ENCODE measurements at regions not wholly inside any gene's neighbourhood (a gene's known extent, or its start where the extent isn't known, plus 50 kb on each side); places are given as distances from the start of the nearest gene placed in this dataset.

DNA sequence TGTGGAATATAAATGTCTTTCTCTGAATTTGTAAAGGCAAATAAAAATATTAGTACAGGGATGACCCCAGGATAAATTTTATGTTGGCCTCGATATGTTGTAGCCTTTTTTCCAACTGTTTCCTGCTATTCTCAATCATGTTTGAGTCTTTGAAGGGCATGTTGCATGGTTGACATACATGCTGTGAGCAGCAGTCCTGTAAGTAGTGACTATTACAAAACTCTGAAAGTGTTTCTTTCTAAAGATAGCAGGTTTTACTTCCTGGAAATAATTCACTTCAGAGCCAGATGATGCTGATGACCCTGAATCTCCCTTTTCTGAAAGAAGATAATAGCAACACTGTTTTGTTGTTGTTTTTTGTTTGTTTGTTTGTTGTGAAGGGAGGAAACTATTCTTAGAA is 393.0 kb upstream of the GNPDA2 start:
- no peak for DNase-seq (ENCODE audit: low spot score)
- no peak for ATAC-seq

- no peak for DNase-seq (ENCODE audit: low spot score)
- no peak for ATAC-seq
Measured at GRCh38 chr4:45102716-45103115, 376.4 kb upstream of the GNPDA2 start.

DNA sequence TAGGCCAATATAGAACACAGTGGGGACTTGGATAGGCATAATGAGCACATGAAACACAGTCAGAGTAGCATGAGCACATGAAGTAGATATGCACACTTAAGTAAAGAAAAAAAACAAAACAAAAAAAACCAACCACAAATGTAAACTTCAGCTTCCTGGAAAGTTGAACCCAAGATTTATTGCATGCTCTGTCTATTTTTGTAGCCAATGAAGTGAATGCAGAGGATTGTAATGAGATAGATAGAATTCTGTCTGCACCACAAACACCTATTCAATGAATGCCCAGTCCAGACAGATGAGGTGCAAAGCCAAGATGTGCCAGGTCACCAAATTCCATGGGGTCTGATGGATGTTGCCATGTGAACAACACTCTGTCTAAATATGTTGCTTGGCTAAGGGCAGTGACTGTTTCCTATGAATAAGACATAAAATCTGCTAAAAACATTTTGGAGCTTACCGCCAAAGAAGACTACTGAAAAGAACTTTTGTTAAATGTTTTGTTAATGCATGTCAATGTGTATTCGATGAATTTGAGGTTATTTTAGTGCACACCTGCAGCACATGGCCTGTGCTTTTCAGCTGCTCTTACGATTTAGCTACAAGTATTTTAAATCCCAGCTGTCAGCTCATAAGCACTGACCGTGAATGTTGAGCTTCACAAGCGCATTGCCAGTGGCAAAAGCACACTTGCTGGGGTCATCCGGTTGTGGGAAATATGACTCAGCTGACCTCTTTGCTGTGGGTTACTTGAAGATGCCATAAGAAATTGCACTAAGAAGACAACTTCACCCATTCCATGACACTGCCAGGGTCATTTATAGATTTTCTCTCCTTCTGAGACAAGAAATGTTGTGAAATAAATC is 374.8 kb upstream of the GNPDA2 start:
- ATAC-seq (no peak), DNase-seq (ENCODE audit: low spot score) (no peak)

DNA sequence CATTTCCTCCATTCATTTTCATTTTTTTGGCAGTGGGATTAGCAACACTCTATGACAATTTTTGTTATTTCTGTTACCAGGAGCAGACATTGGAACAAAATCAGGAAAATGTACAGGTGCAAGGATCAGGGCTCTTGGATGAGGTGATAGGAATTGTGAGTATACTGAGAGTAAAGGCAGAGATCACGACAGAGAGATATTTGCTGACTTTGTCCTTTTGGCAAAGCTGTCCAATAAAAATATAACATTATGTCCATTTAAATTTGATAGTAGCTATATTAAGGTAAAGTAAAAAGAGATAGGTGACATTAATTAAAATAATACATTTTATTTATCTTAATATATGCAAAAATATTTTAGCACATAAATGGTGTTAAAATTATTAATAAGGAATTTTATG is 373.1 kb upstream of the GNPDA2 start:
- DNase-seq (ENCODE audit: low spot score) = no peak
- no peak for ATAC-seq

DNA sequence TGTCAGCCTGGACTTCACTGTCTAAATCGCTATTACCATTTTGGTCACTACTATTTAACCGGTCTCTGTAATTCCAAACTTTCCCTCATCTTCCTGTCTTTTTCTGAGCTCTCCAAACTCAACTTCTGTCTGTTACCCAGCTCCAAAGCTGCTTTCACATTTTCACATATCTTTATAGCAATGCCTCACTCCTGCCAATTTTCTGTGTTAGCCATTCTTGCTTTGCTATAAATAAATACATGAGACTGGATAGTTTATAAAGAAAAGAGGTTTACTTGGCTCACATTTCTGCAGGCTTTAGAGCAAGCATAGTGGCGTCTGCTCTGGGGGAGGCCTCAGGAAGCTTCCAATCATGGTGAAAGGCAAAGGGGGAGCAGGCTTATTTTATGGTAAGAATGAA is 368.3 kb upstream of the GNPDA2 start:
- no peak for ATAC-seq
- no peak for DNase-seq (ENCODE audit: low spot score)

DNA sequence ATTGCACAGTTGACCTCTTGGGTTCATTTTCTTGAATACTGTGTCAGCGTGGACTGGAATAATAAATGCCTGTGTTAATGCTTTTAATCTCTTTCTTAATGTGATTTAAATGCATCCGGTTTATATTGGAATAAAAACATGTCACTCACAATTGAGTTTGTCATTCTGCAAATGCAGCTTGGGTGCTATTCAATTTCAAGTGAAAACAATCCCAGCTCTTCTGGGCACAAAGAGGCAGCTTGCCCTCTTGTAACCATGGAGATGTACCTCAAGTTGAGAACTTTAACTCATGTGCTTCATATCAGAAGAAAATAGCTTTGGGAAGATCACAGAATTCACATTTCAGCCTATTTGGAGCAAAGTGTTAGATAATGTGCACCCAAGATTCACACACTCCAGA is 355.7 kb upstream of the GNPDA2 start:
- no peak for DNase-seq (ENCODE audit: low spot score)
- no peak for ATAC-seq

- no peak for ATAC-seq
Measured at GRCh38 chr4:45079616-45080015, 353.3 kb upstream of the GNPDA2 start.

GRCh38 chr4:45078201-45078600 is 351.8 kb upstream of the GNPDA2 start:
- DNase-seq (ENCODE audit: low spot score) = no peak
- ATAC-seq = no peak

More at GRCh38 chr4:45079616-45080015, 353.3 kb upstream of the GNPDA2 start:
- DNase-seq (ENCODE audit: low spot score) = no peak

DNA sequence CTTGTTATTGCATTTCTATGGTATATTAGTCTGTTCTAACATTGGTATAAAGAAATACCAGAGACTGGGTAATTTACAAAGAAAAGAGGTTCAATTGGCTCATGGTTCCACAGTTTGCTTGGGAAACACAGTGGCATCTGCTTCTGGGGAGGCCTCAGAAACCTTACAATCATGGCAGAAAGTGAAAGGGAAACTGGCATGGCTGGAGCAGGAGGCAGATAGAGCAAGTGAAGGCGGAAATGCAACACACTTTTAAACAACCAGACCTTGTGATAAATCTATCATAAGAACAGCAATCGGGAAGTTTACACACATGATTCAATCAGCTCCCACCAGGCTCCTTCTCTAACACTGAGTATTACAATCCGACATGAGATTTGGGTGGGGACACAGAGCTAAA is 346.6 kb upstream of the GNPDA2 start:
- no peak for ATAC-seq
- no peak for DNase-seq (ENCODE audit: low spot score)

DNA sequence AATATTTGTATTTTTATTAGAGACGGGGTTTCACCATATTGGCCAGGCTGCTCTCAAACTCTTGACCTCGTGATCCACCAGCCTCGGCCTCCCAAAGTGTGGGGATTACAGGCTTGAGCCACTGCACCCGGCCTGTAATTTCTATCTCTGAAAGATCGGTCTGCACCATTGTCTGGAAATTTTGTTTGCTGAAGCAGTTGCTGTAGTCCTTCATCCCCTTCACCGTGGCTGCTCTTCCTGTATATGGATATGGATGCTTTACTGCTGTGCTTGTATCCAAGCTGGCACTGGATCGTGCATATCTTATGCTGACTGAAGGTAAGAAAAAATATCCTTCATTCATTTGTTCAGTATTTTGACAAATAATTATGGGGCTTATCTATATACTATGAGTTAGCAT is 338.4 kb upstream of the GNPDA2 start:
- ATAC-seq = no peak
- no peak for DNase-seq (ENCODE audit: low spot score)

GRCh38 chr4:45063696-45064095 is 337.3 kb upstream of the GNPDA2 start:
- ATAC-seq (no peak), DNase-seq (ENCODE audit: low spot score) (no peak)

DNA sequence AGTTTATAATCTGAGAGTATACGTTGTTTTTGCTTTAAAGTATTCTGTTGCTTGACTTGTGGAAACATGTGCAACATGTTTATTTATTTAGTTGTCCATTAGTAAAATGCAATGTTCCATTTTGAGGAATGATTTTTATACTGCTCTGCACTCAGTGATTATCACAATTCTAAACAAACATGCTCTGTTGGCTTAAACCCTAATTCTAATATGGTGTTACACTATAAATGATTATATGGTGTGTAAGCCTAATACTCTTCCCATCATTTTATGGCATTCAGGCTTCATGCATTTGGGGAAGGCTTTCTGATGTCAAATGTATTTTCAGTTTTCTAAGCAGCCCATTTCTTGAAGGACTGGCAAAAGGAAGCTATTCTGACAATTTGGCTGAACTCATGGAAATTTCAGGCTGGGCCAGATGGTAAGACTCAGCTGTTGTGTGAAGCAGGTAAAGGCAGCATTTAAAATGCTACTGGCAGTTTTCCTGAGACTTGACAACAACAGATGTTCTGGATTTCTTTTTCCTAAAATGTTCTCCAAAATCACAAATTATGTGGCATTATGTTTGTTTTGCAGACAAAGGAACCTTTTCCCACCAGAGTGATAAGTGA is 336.7 kb upstream of the GNPDA2 start:
- ATAC-seq = no peak

GRCh38 chr4:45043911-45044310 is 317.6 kb upstream of the GNPDA2 start:
- DNase-seq (ENCODE audit: low spot score) = no peak

More for the DNA sequence above, 336.7 kb upstream of the GNPDA2 start:
- no peak for DNase-seq (ENCODE audit: low spot score)

DNA sequence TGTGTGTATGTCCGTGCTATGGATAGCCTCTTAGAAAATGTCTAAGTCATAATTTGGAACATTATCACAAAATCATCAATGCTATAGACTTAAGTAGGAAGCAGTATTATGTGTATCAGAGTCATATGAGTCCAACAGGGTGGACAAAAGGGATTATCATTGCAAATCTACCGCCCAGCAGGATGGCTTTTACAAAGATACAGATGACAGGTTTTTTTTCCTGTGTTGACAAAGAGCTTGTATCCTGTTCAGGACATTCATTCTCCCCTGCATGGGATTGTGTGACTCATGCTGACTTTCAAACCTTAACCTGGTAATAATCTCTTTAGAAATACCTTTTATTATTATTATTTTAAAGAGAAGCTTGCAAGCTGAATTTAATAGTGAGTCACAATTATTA is 310.3 kb upstream of the GNPDA2 start:
- no peak for DNase-seq (ENCODE audit: low spot score)
- ATAC-seq = no peak

More at GRCh38 chr4:45043911-45044310, 317.6 kb upstream of the GNPDA2 start:
- ATAC-seq = no peak

- DNase-seq (ENCODE audit: low spot score) = no peak
- ATAC-seq = no peak
Measured at GRCh38 chr4:45033676-45034419, 307.5 kb upstream of the GNPDA2 start.

DNA sequence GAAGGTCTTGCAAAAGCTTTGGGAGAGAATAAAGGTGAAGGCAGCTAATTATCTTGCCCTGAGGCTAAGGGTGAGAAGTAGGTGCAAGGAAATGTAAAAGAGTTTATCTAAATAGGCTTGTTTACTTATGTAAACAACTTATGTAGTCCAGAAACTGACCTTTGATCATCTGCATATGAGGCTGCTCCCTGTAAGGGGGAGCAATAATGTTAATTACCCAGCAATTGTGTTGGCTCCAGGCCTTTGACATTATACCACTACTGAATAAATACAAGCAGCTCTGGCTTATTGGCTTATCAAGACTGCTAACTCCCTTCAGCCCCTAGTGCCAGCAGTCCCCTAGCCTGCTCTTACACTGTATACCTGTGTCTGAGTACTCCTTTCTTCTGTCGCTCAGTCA is 303.7 kb upstream of the GNPDA2 start:
- DNase-seq (ENCODE audit: low spot score) (no peak), ATAC-seq (no peak)

- DNase-seq (ENCODE audit: low spot score) (no peak), ATAC-seq (no peak)
Measured at GRCh38 chr4:45007508-45007907, 281.2 kb upstream of the GNPDA2 start.

DNA sequence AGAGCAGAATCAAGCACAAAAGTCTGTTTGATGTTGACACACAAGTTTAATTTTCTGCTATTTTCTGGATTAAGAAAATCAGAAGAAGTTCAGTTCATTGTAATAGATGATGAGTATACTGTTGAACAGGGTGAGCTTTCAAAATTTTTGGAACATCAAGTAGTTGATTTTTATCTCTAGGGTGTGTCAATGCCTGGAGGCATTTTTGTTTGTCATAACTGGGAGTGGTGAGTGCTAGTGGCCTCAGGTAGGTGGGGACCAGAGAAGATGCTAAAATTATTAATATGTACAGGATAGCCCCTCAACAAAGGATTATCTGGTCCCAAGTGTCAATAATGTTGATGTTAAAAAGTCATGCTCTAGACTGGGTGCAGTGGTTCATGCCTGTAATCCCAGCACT is 279.7 kb upstream of the GNPDA2 start:
- DNase-seq (ENCODE audit: low spot score) (no peak), ATAC-seq (no peak)

- DNase-seq (ENCODE audit: low spot score) = no peak
- ATAC-seq = no peak
Measured at GRCh38 chr4:45004847-45005565, 278.6 kb upstream of the GNPDA2 start.

DNA sequence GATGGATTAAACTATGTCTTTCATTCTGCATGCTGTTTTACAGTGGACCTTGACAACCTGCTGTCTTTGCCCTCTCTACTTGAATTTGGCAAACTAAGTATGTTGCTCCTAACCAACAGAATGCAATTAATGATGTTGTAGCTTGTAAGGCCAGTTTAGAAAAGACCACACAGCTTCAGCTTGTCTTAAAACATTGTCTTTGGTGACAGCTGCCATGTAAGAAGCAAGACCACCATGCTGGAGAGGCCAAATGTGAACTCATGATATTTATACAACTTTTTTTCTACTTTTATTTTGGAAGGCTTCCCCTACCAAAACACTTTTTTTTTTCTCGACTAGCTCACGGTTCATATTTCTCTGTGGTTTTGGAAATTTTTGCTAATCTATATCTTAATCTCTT is 278.0 kb upstream of the GNPDA2 start:
- ATAC-seq (no peak), DNase-seq (ENCODE audit: low spot score) (no peak)

- no peak for DNase-seq (ENCODE audit: low spot score)
- ATAC-seq = no peak
Measured at GRCh38 chr4:44996276-44996845, 270.0 kb upstream of the GNPDA2 start.

Measured in left lobe of liver (tissue), 2 donors.